Activated naive CD8-positive, alpha-beta T cell (primary cell): ENCODE measurements at regions not wholly inside any gene's neighbourhood (a gene's known extent, or its start where the extent isn't known, plus 50 kb on each side); places are given as distances from the start of the nearest gene placed in this dataset.
"Not testable (repeated sequence)": the region's sequence is repeated elsewhere in the genome, so short reads cannot be mapped to it uniquely, and the experiment has no call there.

Source experiments
- H3K27ac Mint-ChIP-seq: one replicate; pipeline ENCODE4 v1.8.0; 2021; ENCODE audit warnings: mixed read lengths
- H3K27me3 Mint-ChIP-seq: one replicate; pipeline ENCODE4 v1.8.0; 2021; ENCODE audit warnings: mixed read lengths
- H3K36me3 Mint-ChIP-seq: one replicate; pipeline ENCODE4 v1.8.0; 2021; ENCODE audit warnings: mixed read lengths
- H3K4me1 Mint-ChIP-seq: one replicate; pipeline ENCODE4 v1.8.0; 2021; ENCODE audit warnings: low read depth, mixed read lengths
- H3K4me3 Mint-ChIP-seq: one replicate; pipeline ENCODE4 v1.8.0; 2021; ENCODE audit warnings: mild to moderate bottlenecking, mixed read lengths
- H3K9me3 Mint-ChIP-seq: one replicate; pipeline ENCODE4 v1.8.0; 2021; ENCODE audit warnings: low read depth, mixed read lengths

- H3K4me1 Mint-ChIP-seq: peaks cover 32% of the 10 kb centered on the region
- no peaks in the 10 kb centered on the region for H3K9me3 Mint-ChIP-seq
- H3K27me3 Mint-ChIP-seq: no peaks in the 10 kb centered on the region
- H3K4me3 Mint-ChIP-seq: no peak overlapping the region
- H3K36me3 Mint-ChIP-seq: no peaks in the 10 kb centered on the region
- no peak overlapping the region for H3K27ac Mint-ChIP-seq
These were observed 67.9 kb upstream of the ITGB1 start for GRCh38 chr10:33025910-33026309.

GRCh38 chr10:33025039-33025438 lies 67.0 kb upstream of the ITGB1 start:
- Mint-ChIP-seq H3K9me3 (no peaks in the 10 kb centered on the region), H3K27ac (no peak overlapping the region), H3K27me3 (no peaks in the 10 kb centered on the region), H3K4me3 (no peak overlapping the region), H3K36me3 (no peaks in the 10 kb centered on the region), H3K4me1 (peaks cover 32% of the 10 kb centered on the region)

- Mint-ChIP-seq H3K27me3 (no peaks in the 10 kb centered on the region), H3K4me1 (peaks cover 19% of the 10 kb centered on the region), H3K9me3 (no peaks in the 10 kb centered on the region), H3K4me3 (no peak overlapping the region), H3K36me3 (no peaks in the 10 kb centered on the region), H3K27ac (no peak overlapping the region)
These were observed 64.7 kb upstream of the ITGB1 start for GRCh38 chr10:33022691-33023090.

- Mint-ChIP-seq H3K27ac (no peak overlapping the region), H3K27me3 (no peaks in the 10 kb centered on the region), H3K36me3 (no peaks in the 10 kb centered on the region), H3K9me3 (no peaks in the 10 kb centered on the region), H3K4me3 (no peak overlapping the region), H3K4me1 (peaks cover 13% of the 10 kb centered on the region)
These were observed 64.1 kb upstream of the ITGB1 start for GRCh38 chr10:33022090-33022489.

GRCh38 chr10:33016988-33017387 lies 59.0 kb upstream of the ITGB1 start:
- H3K27me3 Mint-ChIP-seq: no peaks in the 10 kb centered on the region
- no peak overlapping the region for H3K4me3 Mint-ChIP-seq
- H3K9me3 Mint-ChIP-seq: no peaks in the 10 kb centered on the region
- H3K27ac Mint-ChIP-seq: no peak overlapping the region
- H3K4me1 Mint-ChIP-seq: peaks cover 5% of the 10 kb centered on the region
- no peaks in the 10 kb centered on the region for H3K36me3 Mint-ChIP-seq

GRCh38 chr10:33015761-33016547 lies 57.9 kb upstream of the ITGB1 start:
- H3K4me3 Mint-ChIP-seq: no peak overlapping the region
- H3K4me1 Mint-ChIP-seq: peaks cover 8% of the 10 kb centered on the region
- peaks cover 2% of the 10 kb centered on the region for H3K27me3 Mint-ChIP-seq
- H3K27ac Mint-ChIP-seq: no peak overlapping the region
- H3K9me3 Mint-ChIP-seq: no peaks in the 10 kb centered on the region
- no peaks in the 10 kb centered on the region for H3K36me3 Mint-ChIP-seq

- not testable (repeated sequence) for H3K36me3 Mint-ChIP-seq, H3K4me3 Mint-ChIP-seq, H3K27ac Mint-ChIP-seq, H3K9me3 Mint-ChIP-seq
- Mint-ChIP-seq H3K4me1 (peaks cover 27% of the 10 kb centered on the region), H3K27me3 (peaks cover 11% of the 10 kb centered on the region)
These were observed 55.3 kb upstream of the ITGB1 start for GRCh38 chr10:33013331-33013730.

- Mint-ChIP-seq H3K27me3 (peaks cover 11% of the 10 kb centered on the region), H3K4me3 (no peak overlapping the region), H3K4me1 (peaks cover 28% of the 10 kb centered on the region), H3K27ac (no peak overlapping the region), H3K36me3 (no peaks in the 10 kb centered on the region), H3K9me3 (no peaks in the 10 kb centered on the region)
These were observed 54.3 kb upstream of the ITGB1 start for GRCh38 chr10:33012306-33012705.

- no peak overlapping the region for H3K4me3 Mint-ChIP-seq
- H3K36me3 Mint-ChIP-seq: no peaks in the 10 kb centered on the region
- peaks cover 11% of the 10 kb centered on the region for H3K27me3 Mint-ChIP-seq
- H3K27ac Mint-ChIP-seq: peak overlapping the region; percentile 74
- peaks cover 35% of the 10 kb centered on the region for H3K4me1 Mint-ChIP-seq
- H3K9me3 Mint-ChIP-seq: no peaks in the 10 kb centered on the region
These were observed 52.4 kb upstream of the ITGB1 start for GRCh38 chr10:33010132-33011037.

- Mint-ChIP-seq H3K4me3 (no peak overlapping the region), H3K27ac (peak overlapping the region; percentile 65), H3K27me3 (peaks cover 11% of the 10 kb centered on the region), H3K36me3 (no peaks in the 10 kb centered on the region), H3K4me1 (peaks cover 38% of the 10 kb centered on the region), H3K9me3 (no peaks in the 10 kb centered on the region)
These were observed 51.5 kb upstream of the ITGB1 start for GRCh38 chr10:33009244-33010131.

GRCh38 chr10:33008499-33009243 lies 50.6 kb upstream of the ITGB1 start:
- Mint-ChIP-seq H3K4me1 (peaks cover 38% of the 10 kb centered on the region), H3K36me3 (no peaks in the 10 kb centered on the region), H3K9me3 (no peaks in the 10 kb centered on the region), H3K27me3 (peaks cover 11% of the 10 kb centered on the region), H3K4me3 (peak overlapping the region; percentile 62), H3K27ac (peak overlapping the region; percentile 65)

- not testable (repeated sequence) for H3K4me3 Mint-ChIP-seq, H3K9me3 Mint-ChIP-seq, H3K27ac Mint-ChIP-seq, H3K36me3 Mint-ChIP-seq
- Mint-ChIP-seq H3K27me3 (peaks cover 11% of the 10 kb centered on the region), H3K4me1 (peaks cover 38% of the 10 kb centered on the region)
These were observed 49.8 kb upstream of the ITGB1 start for GRCh38 chr10:33007731-33008381.
